ENCODE measurements at regions not wholly inside any gene's neighbourhood (a gene's known extent, or its start where the extent isn't known, plus 50 kb on each side); places are given as distances from the start of the nearest gene placed in this dataset.

- Histone ChIP-seq H3K4me3 (ENCODE audit: low read length in 2 of 2) (no peak overlapping the region), H3K27me3 (ENCODE audit: insufficient read depth, low read length) (no peaks in the 10 kb centered on the region), H3K9me3 (ENCODE audit: control insufficient read depth in 1 of 2, low read length in 2 of 2) (no peaks in the 10 kb centered on the region), H3K27ac (ENCODE audit: low read depth, low read length) (no peak overlapping the region), H3K36me3 (ENCODE audit: insufficient read depth, low read length) (no peaks in the 10 kb centered on the region), H3K4me1 (ENCODE audit: insufficient read depth, low read length) (no peaks in the 10 kb centered on the region)
- DNase-seq, result no peak
- H3K36me3 Mint-ChIP-seq, result no peaks in the 10 kb centered on the region
- intact Hi-C loops (cut with micrococcal nuclease), result no loop called here
- no peaks in the 10 kb centered on the region for H3K27me3 Mint-ChIP-seq
- H3K9me3 Mint-ChIP-seq, result peaks cover 0 to 5% (median 2%) of the 10 kb centered on the region in 8 donors
- H3K27ac Mint-ChIP-seq, result no peak overlapping the region
- ChIA-PET CTCF (ENCODE audit: partially characterized antibody) (no interaction called here), POLR2A (ENCODE audit: partially characterized antibody) (no interaction called here)
- no peak overlapping the region for H3K4me3 Mint-ChIP-seq
- no peaks in the 10 kb centered on the region for H3K4me1 Mint-ChIP-seq
These were observed 356.2 kb upstream of the SPRED2 start for GRCh38 chr2:65788556-65788955.

- intact Hi-C loops (cut with micrococcal nuclease), result no loop called here
- Mint-ChIP-seq H3K27me3 (no peaks in the 10 kb centered on the region), H3K4me3 (no peak overlapping the region), H3K9me3 (peaks cover 0 to 5% (median 2%) of the 10 kb centered on the region in 8 donors), H3K4me1 (no peaks in the 10 kb centered on the region), H3K27ac (no peak overlapping the region), H3K36me3 (no peaks in the 10 kb centered on the region)
- Histone ChIP-seq H3K27me3 (ENCODE audit: insufficient read depth, low read length) (no peaks in the 10 kb centered on the region), H3K4me3 (ENCODE audit: low read length in 2 of 2) (no peak overlapping the region), H3K4me1 (ENCODE audit: insufficient read depth, low read length) (no peaks in the 10 kb centered on the region), H3K36me3 (ENCODE audit: insufficient read depth, low read length) (no peaks in the 10 kb centered on the region), H3K27ac (ENCODE audit: low read depth, low read length) (no peak overlapping the region), H3K9me3 (ENCODE audit: control insufficient read depth in 1 of 2, low read length in 2 of 2) (no peaks in the 10 kb centered on the region)
- no peak for DNase-seq
- POLR2A ChIA-PET (ENCODE audit: partially characterized antibody), result no interaction called here
- CTCF ChIA-PET (ENCODE audit: partially characterized antibody), result no interaction called here
These were observed 354.4 kb upstream of the SPRED2 start for GRCh38 chr2:65786765-65787164.

- Histone ChIP-seq H3K27me3 (ENCODE audit: insufficient read depth, low read length) (no peaks in the 10 kb centered on the region), H3K4me1 (ENCODE audit: insufficient read depth, low read length) (no peaks in the 10 kb centered on the region), H3K27ac (ENCODE audit: low read depth, low read length) (no peak overlapping the region), H3K9me3 (ENCODE audit: control insufficient read depth in 1 of 2, low read length in 2 of 2) (no peaks in the 10 kb centered on the region), H3K36me3 (ENCODE audit: insufficient read depth, low read length) (no peaks in the 10 kb centered on the region), H3K4me3 (ENCODE audit: low read length in 2 of 2) (no peak overlapping the region)
- H3K27me3 Mint-ChIP-seq, result no peaks in the 10 kb centered on the region
- intact Hi-C loops (cut with micrococcal nuclease), result no loop called here
- ChIA-PET CTCF (ENCODE audit: partially characterized antibody) (no interaction called here), POLR2A (ENCODE audit: partially characterized antibody) (no interaction called here)
- H3K4me3 Mint-ChIP-seq, result no peak overlapping the region
- no peak for DNase-seq
- H3K9me3 Mint-ChIP-seq, result peaks cover 0 to 5% (median 2%) of the 10 kb centered on the region in 8 donors
- no peaks in the 10 kb centered on the region for H3K4me1 Mint-ChIP-seq
- no peaks in the 10 kb centered on the region for H3K36me3 Mint-ChIP-seq
- H3K27ac Mint-ChIP-seq, result no peak overlapping the region
These were observed 353.8 kb upstream of the SPRED2 start for GRCh38 chr2:65786007-65786717.

- H3K4me1 ChIP-seq (ENCODE audit: insufficient read depth, low read length), result no peaks in the 10 kb centered on the region
- DNase-seq, result no peak
- no peak overlapping the region for H3K4me3 ChIP-seq (ENCODE audit: low read length in 2 of 2)
- no peaks in the 10 kb centered on the region for H3K36me3 ChIP-seq (ENCODE audit: insufficient read depth, low read length)
- ChIA-PET CTCF (ENCODE audit: partially characterized antibody) (no interaction called here), POLR2A (ENCODE audit: partially characterized antibody) (no interaction called here)
- no peak overlapping the region for H3K27ac ChIP-seq (ENCODE audit: low read depth, low read length)
- intact Hi-C loops (cut with micrococcal nuclease), result no loop called here
- Mint-ChIP-seq H3K27ac (no peak overlapping the region), H3K4me1 (no peaks in the 10 kb centered on the region), H3K9me3 (peaks cover 0 to 7% (median 2%) of the 10 kb centered on the region in 8 donors), H3K4me3 (no peak overlapping the region), H3K27me3 (peaks cover 0 to 1% of the 10 kb centered on the region in 2 donors), H3K36me3 (no peaks in the 10 kb centered on the region)
- H3K27me3 ChIP-seq (ENCODE audit: insufficient read depth, low read length), result no peaks in the 10 kb centered on the region
- no peaks in the 10 kb centered on the region for H3K9me3 ChIP-seq (ENCODE audit: control insufficient read depth in 1 of 2, low read length in 2 of 2)
These were observed 350.7 kb upstream of the SPRED2 start for GRCh38 chr2:65782996-65783650.

GRCh38 chr2:65782186-65782585 is 349.8 kb upstream of the SPRED2 start:
- H3K27ac ChIP-seq (ENCODE audit: low read depth, low read length), result no peak overlapping the region
- H3K4me1 Mint-ChIP-seq, result no peaks in the 10 kb centered on the region
- no peaks in the 10 kb centered on the region for H3K36me3 ChIP-seq (ENCODE audit: insufficient read depth, low read length)
- H3K27ac Mint-ChIP-seq, result no peak overlapping the region
- H3K9me3 ChIP-seq (ENCODE audit: control insufficient read depth in 1 of 2, low read length in 2 of 2), result no peaks in the 10 kb centered on the region
- no peaks in the 10 kb centered on the region for H3K27me3 ChIP-seq (ENCODE audit: insufficient read depth, low read length)
- no peak overlapping the region for H3K4me3 ChIP-seq (ENCODE audit: low read length in 2 of 2)
- H3K27me3 Mint-ChIP-seq, result peaks cover 0 to 3% of the 10 kb centered on the region in 2 donors
- intact Hi-C loops (cut with micrococcal nuclease), result no loop called here
- no peaks in the 10 kb centered on the region for H3K36me3 Mint-ChIP-seq
- POLR2A ChIA-PET (ENCODE audit: partially characterized antibody), result no interaction called here
- no peak overlapping the region for H3K4me3 Mint-ChIP-seq
- no peaks in the 10 kb centered on the region for H3K4me1 ChIP-seq (ENCODE audit: insufficient read depth, low read length)
- peaks cover 0 to 4% (median 0%) of the 10 kb centered on the region in 8 donors for H3K9me3 Mint-ChIP-seq
- no peak for DNase-seq
- CTCF ChIA-PET (ENCODE audit: partially characterized antibody), result no interaction called here

GRCh38 chr2:65781756-65782155 is 349.4 kb upstream of the SPRED2 start:
- H3K27me3 Mint-ChIP-seq, result peaks cover 0 to 3% of the 10 kb centered on the region in 2 donors
- H3K4me3 Mint-ChIP-seq, result no peak overlapping the region
- H3K4me1 ChIP-seq (ENCODE audit: insufficient read depth, low read length), result no peaks in the 10 kb centered on the region
- ChIA-PET POLR2A (ENCODE audit: partially characterized antibody) (no interaction called here), CTCF (ENCODE audit: partially characterized antibody) (no interaction called here)
- no peak overlapping the region for H3K4me3 ChIP-seq (ENCODE audit: low read length in 2 of 2)
- intact Hi-C loops (cut with micrococcal nuclease), result no loop called here
- no peaks in the 10 kb centered on the region for H3K9me3 ChIP-seq (ENCODE audit: control insufficient read depth in 1 of 2, low read length in 2 of 2)
- H3K9me3 Mint-ChIP-seq, result peaks cover 0 to 4% (median 0%) of the 10 kb centered on the region in 8 donors
- no peaks in the 10 kb centered on the region for H3K36me3 ChIP-seq (ENCODE audit: insufficient read depth, low read length)
- no peak overlapping the region for H3K27ac Mint-ChIP-seq
- H3K27ac ChIP-seq (ENCODE audit: low read depth, low read length), result no peak overlapping the region
- no peaks in the 10 kb centered on the region for H3K36me3 Mint-ChIP-seq
- no peaks in the 10 kb centered on the region for H3K4me1 Mint-ChIP-seq
- no peaks in the 10 kb centered on the region for H3K27me3 ChIP-seq (ENCODE audit: insufficient read depth, low read length)
- DNase-seq, result no peak

GRCh38 chr2:65779021-65779420 is 346.6 kb upstream of the SPRED2 start:
- Histone ChIP-seq H3K36me3 (ENCODE audit: insufficient read depth, low read length) (no peaks in the 10 kb centered on the region), H3K4me1 (ENCODE audit: insufficient read depth, low read length) (no peaks in the 10 kb centered on the region), H3K27ac (ENCODE audit: low read depth, low read length) (no peak overlapping the region), H3K9me3 (ENCODE audit: control insufficient read depth in 1 of 2, low read length in 2 of 2) (no peaks in the 10 kb centered on the region), H3K4me3 (ENCODE audit: low read length in 2 of 2) (no peak overlapping the region), H3K27me3 (ENCODE audit: insufficient read depth, low read length) (no peaks in the 10 kb centered on the region)
- Mint-ChIP-seq H3K27ac (no peak overlapping the region), H3K4me3 (no peak overlapping the region), H3K4me1 (no peaks in the 10 kb centered on the region), H3K27me3 (peaks cover 2 to 3% of the 10 kb centered on the region in 2 donors), H3K9me3 (peaks cover 0 to 4% (median under 1%) of the 10 kb centered on the region in 8 donors), H3K36me3 (no peaks in the 10 kb centered on the region)
- DNase-seq, result no peak
- ChIA-PET POLR2A (ENCODE audit: partially characterized antibody) (no interaction called here), CTCF (ENCODE audit: partially characterized antibody) (no interaction called here)
- intact Hi-C loops (cut with micrococcal nuclease), result no loop called here

All from CD4-positive, alpha-beta memory T cell (primary cell).